ENCODE measurements at regions not wholly inside any gene's neighbourhood (a gene's known extent, or its start where the extent isn't known, plus 50 kb on each side); places are given as distances from the start of the nearest gene placed in this dataset.

GRCh38 chr1:201709564-201710295, 119.2 kb upstream of the IPO9 start:
- Mint-ChIP-seq H3K9me3 (no peaks in the 10 kb centered on the region), H3K4me1 (no peaks in the 10 kb centered on the region), H3K36me3 (no peaks in the 10 kb centered on the region), H3K27me3 (peaks cover 17% of the 10 kb centered on the region), H3K27ac (no peak overlapping the region), H3K4me3 (no peak overlapping the region)
- ATAC-seq, result peak; percentile 84

- H3K36me3 Mint-ChIP-seq, result no peaks in the 10 kb centered on the region
- H3K4me1 Mint-ChIP-seq, result peaks cover 10% of the 10 kb centered on the region
- peaks cover 8% of the 10 kb centered on the region for H3K27me3 Mint-ChIP-seq
- no peak overlapping the region for H3K4me3 Mint-ChIP-seq
- H3K9me3 Mint-ChIP-seq, result no peaks in the 10 kb centered on the region
- ATAC-seq, result no peak
- H3K27ac Mint-ChIP-seq, result no peak overlapping the region
Observed at GRCh38 chr1:201710632-201711597, 118.0 kb upstream of the IPO9 start.

- H3K4me1 Mint-ChIP-seq, result peaks cover 18% of the 10 kb centered on the region
- H3K27me3 Mint-ChIP-seq, result peaks cover 8% of the 10 kb centered on the region
- no peak for ATAC-seq
- H3K36me3 Mint-ChIP-seq, result no peaks in the 10 kb centered on the region
- H3K4me3 Mint-ChIP-seq, result no peak overlapping the region
- H3K27ac Mint-ChIP-seq, result no peak overlapping the region
- no peaks in the 10 kb centered on the region for H3K9me3 Mint-ChIP-seq
Observed at GRCh38 chr1:201711811-201712210, 117.1 kb upstream of the IPO9 start.

GRCh38 chr1:201712387-201713085, 116.4 kb upstream of the IPO9 start:
- H3K27ac Mint-ChIP-seq, result peak overlapping the region; percentile 15
- peaks cover 20% of the 10 kb centered on the region for H3K4me1 Mint-ChIP-seq
- no peak for ATAC-seq
- H3K36me3 Mint-ChIP-seq, result no peaks in the 10 kb centered on the region
- peaks cover 8% of the 10 kb centered on the region for H3K27me3 Mint-ChIP-seq
- H3K9me3 Mint-ChIP-seq, result no peaks in the 10 kb centered on the region
- H3K4me3 Mint-ChIP-seq, result no peak overlapping the region

- H3K27me3 Mint-ChIP-seq, result peaks cover 8% of the 10 kb centered on the region
- H3K27ac Mint-ChIP-seq, result peak overlapping the region; percentile 15
- no peak overlapping the region for H3K4me3 Mint-ChIP-seq
- H3K9me3 Mint-ChIP-seq, result no peaks in the 10 kb centered on the region
- no peak for ATAC-seq
- H3K4me1 Mint-ChIP-seq, result peaks cover 26% of the 10 kb centered on the region
- no peaks in the 10 kb centered on the region for H3K36me3 Mint-ChIP-seq
Observed at GRCh38 chr1:201713086-201713810, 115.7 kb upstream of the IPO9 start.

GRCh38 chr1:201714542-201715329, 114.2 kb upstream of the IPO9 start:
- ATAC-seq, result no peak
- Mint-ChIP-seq H3K9me3 (no peaks in the 10 kb centered on the region), H3K27ac (no peak overlapping the region), H3K36me3 (no peaks in the 10 kb centered on the region), H3K4me1 (peaks cover 34% of the 10 kb centered on the region), H3K27me3 (no peaks in the 10 kb centered on the region), H3K4me3 (no peak overlapping the region)

GRCh38 chr1:201715351-201715750, 113.6 kb upstream of the IPO9 start:
- no peak overlapping the region for H3K4me3 Mint-ChIP-seq
- H3K36me3 Mint-ChIP-seq, result no peaks in the 10 kb centered on the region
- ATAC-seq, result peak; percentile 56

GRCh38 chr1:201715801-201716741, 112.9 kb upstream of the IPO9 start:
- Mint-ChIP-seq H3K36me3 (no peaks in the 10 kb centered on the region), H3K9me3 (no peaks in the 10 kb centered on the region), H3K4me1 (peaks cover 41% of the 10 kb centered on the region), H3K4me3 (no peak overlapping the region), H3K27me3 (no peaks in the 10 kb centered on the region), H3K27ac (no peak overlapping the region)
- peak; percentile 85 for ATAC-seq

More at GRCh38 chr1:201715351-201715750, 113.6 kb upstream of the IPO9 start:
- Mint-ChIP-seq H3K4me1 (peaks cover 41% of the 10 kb centered on the region), H3K27me3 (no peaks in the 10 kb centered on the region), H3K9me3 (no peaks in the 10 kb centered on the region), H3K27ac (no peak overlapping the region)

- Mint-ChIP-seq H3K4me1 (peaks cover 41% of the 10 kb centered on the region), H3K4me3 (no peak overlapping the region), H3K27me3 (peaks cover 5% of the 10 kb centered on the region), H3K36me3 (no peaks in the 10 kb centered on the region), H3K27ac (no peak overlapping the region), H3K9me3 (no peaks in the 10 kb centered on the region)
- ATAC-seq, result no peak
Observed at GRCh38 chr1:201716742-201717135, 112.2 kb upstream of the IPO9 start.

- ATAC-seq, result no peak
Observed at GRCh38 chr1:201717286-201717685, 111.7 kb upstream of the IPO9 start.

GRCh38 chr1:201718346-201719202, 110.4 kb upstream of the IPO9 start:
- peaks cover 41% of the 10 kb centered on the region for H3K4me1 Mint-ChIP-seq
- no peaks in the 10 kb centered on the region for H3K36me3 Mint-ChIP-seq
- ATAC-seq, result no peak
- H3K27ac Mint-ChIP-seq, result no peak overlapping the region
- no peak overlapping the region for H3K4me3 Mint-ChIP-seq
- peaks cover 9% of the 10 kb centered on the region for H3K27me3 Mint-ChIP-seq
- no peaks in the 10 kb centered on the region for H3K9me3 Mint-ChIP-seq

More at GRCh38 chr1:201717286-201717685, 111.7 kb upstream of the IPO9 start:
- Mint-ChIP-seq H3K4me1 (peaks cover 41% of the 10 kb centered on the region), H3K4me3 (no peak overlapping the region), H3K36me3 (no peaks in the 10 kb centered on the region), H3K27me3 (peaks cover 9% of the 10 kb centered on the region), H3K9me3 (no peaks in the 10 kb centered on the region), H3K27ac (peak overlapping the region; percentile 33)

GRCh38 chr1:201719812-201720521, 109.0 kb upstream of the IPO9 start:
- H3K27ac Mint-ChIP-seq, result peak overlapping the region; percentile 49
- H3K36me3 Mint-ChIP-seq, result no peaks in the 10 kb centered on the region
- no peaks in the 10 kb centered on the region for H3K9me3 Mint-ChIP-seq
- H3K27me3 Mint-ChIP-seq, result peaks cover 21% of the 10 kb centered on the region
- no peak for ATAC-seq
- no peak overlapping the region for H3K4me3 Mint-ChIP-seq
- peaks cover 41% of the 10 kb centered on the region for H3K4me1 Mint-ChIP-seq
